Uterus (tissue), 2 donors: ENCODE measurements at regions not wholly inside any gene's neighbourhood (a gene's known extent, or its start where the extent isn't known, plus 50 kb on each side); places are given as distances from the start of the nearest gene placed in this dataset.
"Not testable (repeated sequence)": the region's sequence is repeated elsewhere in the genome, so short reads cannot be mapped to it uniquely, and the experiment has no call there.

Experiments
- POLR2A ChIP-seq, 2 donors: fragments of 450-650 bp; IDR thresholded peaks; one replicate each; pipeline ENCODE4 v1.6.1; 2016; ENCODE audit warnings: antibody characterized with exemption in 2 of 2, mild to moderate bottlenecking in 1 of 2, moderate library complexity in 1 of 2
- TF ChIP-seq, protein P1 (sequence below), 4 experiments: fragments of 200-600 bp in 2 of 4; fragments of 450-650 bp in 2 of 4; sonication (generic) in 2 of 4; IDR thresholded peaks; one replicate each; pipeline ENCODE4 v1.5.1; 2016 to 2019; ENCODE audit warnings: antibody characterized with exemption in 4 of 4, mild to moderate bottlenecking in 2 of 4, moderate library complexity in 1 of 4

DNA sequence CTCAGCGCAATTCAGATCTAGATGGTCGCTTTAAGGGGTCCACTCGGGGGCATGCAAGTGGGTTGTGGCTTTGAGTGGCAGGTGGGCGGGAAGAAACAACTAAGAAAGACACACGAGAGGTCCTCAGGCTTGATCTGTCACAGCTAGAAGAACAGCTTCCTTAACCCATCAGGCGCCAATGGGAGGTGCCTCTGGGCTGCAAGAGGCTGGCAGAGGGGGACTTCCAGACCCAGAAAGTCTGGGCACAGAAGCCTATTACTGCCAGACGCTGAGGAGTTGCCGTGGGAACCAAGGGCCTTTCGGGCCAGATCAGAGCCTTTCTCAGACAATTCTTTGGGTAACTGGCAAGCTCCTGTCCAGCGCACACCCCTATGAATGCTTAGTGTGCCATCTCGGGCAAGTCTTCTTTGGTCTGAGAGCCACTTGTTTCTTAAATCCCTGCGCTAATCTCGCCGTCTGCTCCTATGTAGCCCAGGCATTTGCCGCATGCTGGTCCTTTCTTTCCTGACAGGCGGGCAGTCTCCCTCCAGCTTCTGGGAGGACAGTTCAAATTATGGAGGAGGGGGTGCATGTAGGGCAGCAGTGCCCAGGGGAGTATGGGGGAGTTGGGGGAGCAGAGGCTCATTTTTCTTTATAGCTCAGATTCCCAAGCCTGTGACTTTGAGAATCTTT, 300.9 kb upstream of the ZNF337 start:
- TF ChIP-seq, protein P1, sequence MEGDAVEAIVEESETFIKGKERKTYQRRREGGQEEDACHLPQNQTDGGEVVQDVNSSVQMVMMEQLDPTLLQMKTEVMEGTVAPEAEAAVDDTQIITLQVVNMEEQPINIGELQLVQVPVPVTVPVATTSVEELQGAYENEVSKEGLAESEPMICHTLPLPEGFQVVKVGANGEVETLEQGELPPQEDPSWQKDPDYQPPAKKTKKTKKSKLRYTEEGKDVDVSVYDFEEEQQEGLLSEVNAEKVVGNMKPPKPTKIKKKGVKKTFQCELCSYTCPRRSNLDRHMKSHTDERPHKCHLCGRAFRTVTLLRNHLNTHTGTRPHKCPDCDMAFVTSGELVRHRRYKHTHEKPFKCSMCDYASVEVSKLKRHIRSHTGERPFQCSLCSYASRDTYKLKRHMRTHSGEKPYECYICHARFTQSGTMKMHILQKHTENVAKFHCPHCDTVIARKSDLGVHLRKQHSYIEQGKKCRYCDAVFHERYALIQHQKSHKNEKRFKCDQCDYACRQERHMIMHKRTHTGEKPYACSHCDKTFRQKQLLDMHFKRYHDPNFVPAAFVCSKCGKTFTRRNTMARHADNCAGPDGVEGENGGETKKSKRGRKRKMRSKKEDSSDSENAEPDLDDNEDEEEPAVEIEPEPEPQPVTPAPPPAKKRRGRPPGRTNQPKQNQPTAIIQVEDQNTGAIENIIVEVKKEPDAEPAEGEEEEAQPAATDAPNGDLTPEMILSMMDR (IDR thresholded peaks at IDR 0.05), result not testable (repeated sequence)
- not testable (repeated sequence) for TF ChIP-seq POLR2A (IDR thresholded peaks at IDR 0.05)
